Activated B cell treated with CpG ODN at 0.5 μM for 24 hours (primary cell): ENCODE measurements at regions not wholly inside any gene's neighbourhood (a gene's known extent, or its start where the extent isn't known, plus 50 kb on each side); places are given as distances from the start of the nearest gene placed in this dataset.

Experiments used
- ATAC-seq: fragments of 200-7000 bp; cut with Tn5 transposase; one replicate; pipeline ENCODE4 v1.10.0; 2021; ENCODE audit warnings: low read depth, mild to moderate bottlenecking, moderate library complexity
- CTCF ChIA-PET: fragments of 350-600 bp; sonication (Branson Sonifier 250); formaldehyde crosslinking; loops from one replicate; lab custom pipeline; 2021; ENCODE audit warnings: antibody characterized with exemption; lab: Charles Lee
- POLR2A ChIA-PET: fragments of 350-600 bp; sonication (Branson Sonifier 250); formaldehyde crosslinking; loops from one replicate; lab custom pipeline; 2021; ENCODE audit warnings: antibody characterized with exemption; lab: Charles Lee
- DNase-seq: peaks from one replicate; pipeline ENCODE4 v3.0.0; 2022
- H3K27ac Mint-ChIP-seq: one replicate; pipeline ENCODE4 v1.8.0; 2020; ENCODE audit warnings: mixed read lengths
- H3K27me3 Mint-ChIP-seq: one replicate; pipeline ENCODE4 v1.8.0; 2021; ENCODE audit warnings: mixed read lengths
- H3K36me3 Mint-ChIP-seq: one replicate; pipeline ENCODE4 v1.8.0; 2021; ENCODE audit warnings: low read depth, mixed read lengths
- H3K4me1 Mint-ChIP-seq: one replicate; pipeline ENCODE4 v1.8.0; 2021; ENCODE audit warnings: mixed read lengths
- H3K4me3 Mint-ChIP-seq: one replicate; pipeline ENCODE4 v1.8.0; 2020; ENCODE audit warnings: mild to moderate bottlenecking, mixed read lengths
- H3K9me3 Mint-ChIP-seq: one replicate; pipeline ENCODE4 v1.8.0; 2020; ENCODE audit warnings: mixed read lengths
- CTCF ChIP-seq: fragments of 200-600 bp; IDR thresholded peaks from one replicate; pipeline ENCODE4 v1.8.0; 2022; ENCODE audit warnings: antibody characterized with exemption, mild to moderate bottlenecking
- intact Hi-C: fragments of 100-400 bp; cut with micrococcal nuclease; formaldehyde crosslinking; loops from one replicate; pipeline ENCODE4 v1.15.1; 2024

DNA sequence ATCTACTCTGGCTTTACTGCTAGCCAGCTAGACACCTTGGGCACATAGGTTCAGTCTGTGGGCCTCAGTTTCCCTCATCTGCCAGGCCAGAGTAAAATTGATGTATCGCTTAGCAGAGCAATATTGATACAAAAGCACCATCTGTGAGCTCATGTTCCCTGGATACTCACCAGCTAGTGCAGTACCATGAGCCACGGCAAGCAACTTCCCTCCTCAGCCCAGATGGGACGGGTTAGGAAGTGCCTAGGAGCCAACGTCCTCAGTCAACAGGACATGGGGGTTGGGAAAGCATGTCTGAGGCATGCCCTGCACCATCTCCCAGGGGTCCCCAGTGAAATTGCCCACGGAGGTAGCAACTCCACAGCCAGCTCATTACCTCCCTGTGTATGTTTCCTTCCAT is 258.3 kb downstream of the ANKRD60 start:
- no peaks in the 10 kb centered on the region for H3K4me1 Mint-ChIP-seq
- intact Hi-C loops: no loop called here
- no peaks in the 10 kb centered on the region for H3K36me3 Mint-ChIP-seq
- peaks cover 22% of the 10 kb centered on the region for H3K27me3 Mint-ChIP-seq
- no peak overlapping the region for H3K27ac Mint-ChIP-seq
- ChIA-PET POLR2A (no interaction called here), CTCF (no interaction called here)
- H3K9me3 Mint-ChIP-seq: peaks cover 3% of the 10 kb centered on the region
- DNase-seq (no peak), ATAC-seq (no peak)
- H3K4me3 Mint-ChIP-seq: no peak overlapping the region
- no peak for TF ChIP-seq CTCF

GRCh38 chr20:57968120-57968519 is 258.3 kb upstream of the PMEPA1 start:
- Mint-ChIP-seq H3K27me3 (peaks cover 29% of the 10 kb centered on the region), H3K4me3 (no peak overlapping the region), H3K27ac (no peak overlapping the region), H3K36me3 (no peaks in the 10 kb centered on the region), H3K4me1 (no peaks in the 10 kb centered on the region), H3K9me3 (no peaks in the 10 kb centered on the region)
- intact Hi-C loops: no loop called here
- CTCF ChIA-PET: no interaction called here
- ATAC-seq (no peak), DNase-seq (no peak)
- TF ChIP-seq CTCF: no peak
- POLR2A ChIA-PET: no interaction called here

GRCh38 chr20:57967364-57967763 is 257.5 kb upstream of the PMEPA1 start:
- Mint-ChIP-seq H3K4me3 (no peak overlapping the region), H3K27ac (no peak overlapping the region), H3K27me3 (peaks cover 29% of the 10 kb centered on the region), H3K9me3 (no peaks in the 10 kb centered on the region), H3K4me1 (no peaks in the 10 kb centered on the region), H3K36me3 (no peaks in the 10 kb centered on the region)
- intact Hi-C loops: no loop called here
- POLR2A ChIA-PET: no interaction called here
- no peak for TF ChIP-seq CTCF
- DNase-seq: no peak
- CTCF ChIA-PET: no interaction called here
- no peak for ATAC-seq

DNA sequence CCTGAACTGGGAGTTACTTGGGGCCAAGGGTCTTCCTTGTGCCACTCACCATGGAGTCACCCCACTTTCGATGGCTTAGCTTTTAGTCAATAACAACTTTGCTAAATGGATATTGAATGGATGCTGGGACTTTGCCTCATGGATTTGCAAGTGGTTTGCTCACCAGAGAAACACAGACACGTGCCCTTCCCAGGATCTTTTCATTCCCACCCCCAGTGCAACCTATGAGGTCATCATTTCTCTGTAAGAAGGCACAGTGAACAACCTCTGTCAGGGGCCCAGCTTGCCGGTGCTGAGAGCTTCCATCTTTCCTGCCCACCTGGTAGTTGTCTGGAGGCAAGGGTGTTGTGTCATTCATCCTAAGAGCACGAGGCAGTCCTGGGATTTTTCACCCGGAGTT is 256.8 kb upstream of the PMEPA1 start:
- H3K27ac Mint-ChIP-seq: no peak overlapping the region
- ChIA-PET CTCF (no interaction called here), POLR2A (no interaction called here)
- H3K4me1 Mint-ChIP-seq: no peaks in the 10 kb centered on the region
- DNase-seq: no peak
- H3K27me3 Mint-ChIP-seq: peaks cover 29% of the 10 kb centered on the region
- no peaks in the 10 kb centered on the region for H3K9me3 Mint-ChIP-seq
- intact Hi-C loops: no loop called here
- H3K36me3 Mint-ChIP-seq: no peaks in the 10 kb centered on the region
- no peak for ATAC-seq
- TF ChIP-seq CTCF: no peak
- no peak overlapping the region for H3K4me3 Mint-ChIP-seq

DNA sequence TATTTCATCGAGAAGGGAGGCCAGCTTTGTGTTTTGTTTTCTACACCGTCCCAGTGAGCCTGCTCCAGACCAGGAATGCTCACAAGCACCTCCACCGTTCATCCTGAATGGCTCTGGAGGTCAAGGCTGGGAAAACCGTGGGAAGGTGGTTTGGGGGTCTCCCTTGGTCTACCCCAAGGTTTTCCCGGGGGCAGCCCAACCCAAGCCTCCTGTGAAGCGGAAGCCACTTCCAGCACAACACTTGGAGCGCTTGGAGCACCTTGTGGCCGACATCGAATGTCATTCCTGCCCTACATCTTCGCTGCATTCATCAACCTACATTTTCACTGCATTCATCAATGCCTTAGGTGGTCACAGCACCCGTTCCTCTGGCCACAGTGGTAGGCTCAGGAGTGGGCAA is 255.6 kb upstream of the PMEPA1 start:
- no peak overlapping the region for H3K4me3 Mint-ChIP-seq
- no peak for DNase-seq
- H3K27ac Mint-ChIP-seq: no peak overlapping the region
- ChIA-PET POLR2A (no interaction called here), CTCF (no interaction called here)
- H3K36me3 Mint-ChIP-seq: no peaks in the 10 kb centered on the region
- H3K27me3 Mint-ChIP-seq: peaks cover 29% of the 10 kb centered on the region
- ATAC-seq: no peak
- intact Hi-C loops: no loop called here
- no peak for TF ChIP-seq CTCF
- H3K9me3 Mint-ChIP-seq: no peaks in the 10 kb centered on the region
- no peaks in the 10 kb centered on the region for H3K4me1 Mint-ChIP-seq
